ENCODE measurements at regions not wholly inside any gene's neighbourhood (a gene's known extent, or its start where the extent isn't known, plus 50 kb on each side); places are given as distances from the start of the nearest gene placed in this dataset.

DNA sequence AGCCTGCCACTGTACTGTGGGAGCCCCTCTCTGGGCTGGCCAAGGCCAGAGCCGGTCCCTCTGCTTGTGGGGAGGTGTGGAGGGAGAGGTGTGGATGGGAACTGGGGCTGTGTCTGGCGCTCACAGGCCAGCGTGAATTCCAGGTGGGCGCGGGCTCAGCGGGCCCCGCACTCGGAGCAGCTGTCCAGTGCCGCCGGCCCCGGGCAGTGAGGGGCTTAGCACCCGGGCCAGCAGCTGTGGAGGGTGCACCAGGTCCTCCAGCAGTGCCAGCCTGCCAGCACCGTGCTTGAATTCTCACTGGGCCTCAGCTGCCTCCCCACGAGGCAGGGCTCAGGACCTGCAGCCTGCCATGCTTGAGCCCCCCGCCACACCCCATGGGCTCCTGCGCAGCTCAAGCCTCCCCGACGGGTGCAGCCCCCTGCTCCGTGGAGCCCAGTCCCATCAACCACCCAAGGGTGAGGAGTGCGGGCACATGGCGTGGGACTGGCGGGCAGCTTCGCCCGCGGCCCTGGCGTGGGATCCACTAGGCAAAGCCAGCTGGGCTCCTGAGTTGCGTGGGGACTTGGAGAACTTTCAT lies 69.5 kb upstream of the ABCA12 start (continued):
- TF ChIP-seq, protein P1, sequence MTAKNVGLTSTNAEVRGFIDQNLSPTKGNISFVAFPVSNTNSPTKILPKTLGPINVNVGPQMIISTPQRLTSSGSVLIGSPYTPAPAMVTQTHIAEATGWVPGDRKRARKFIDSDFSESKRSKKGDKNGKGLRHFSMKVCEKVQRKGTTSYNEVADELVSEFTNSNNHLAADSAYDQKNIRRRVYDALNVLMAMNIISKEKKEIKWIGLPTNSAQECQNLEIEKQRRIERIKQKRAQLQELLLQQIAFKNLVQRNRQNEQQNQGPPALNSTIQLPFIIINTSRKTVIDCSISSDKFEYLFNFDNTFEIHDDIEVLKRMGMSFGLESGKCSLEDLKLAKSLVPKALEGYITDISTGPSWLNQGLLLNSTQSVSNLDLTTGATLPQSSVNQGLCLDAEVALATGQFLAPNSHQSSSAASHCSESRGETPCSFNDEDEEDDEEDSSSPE (CRISPR knock-in tag; IDR thresholded peaks at IDR 0.05): no peak
- TF ChIP-seq, protein P2, sequence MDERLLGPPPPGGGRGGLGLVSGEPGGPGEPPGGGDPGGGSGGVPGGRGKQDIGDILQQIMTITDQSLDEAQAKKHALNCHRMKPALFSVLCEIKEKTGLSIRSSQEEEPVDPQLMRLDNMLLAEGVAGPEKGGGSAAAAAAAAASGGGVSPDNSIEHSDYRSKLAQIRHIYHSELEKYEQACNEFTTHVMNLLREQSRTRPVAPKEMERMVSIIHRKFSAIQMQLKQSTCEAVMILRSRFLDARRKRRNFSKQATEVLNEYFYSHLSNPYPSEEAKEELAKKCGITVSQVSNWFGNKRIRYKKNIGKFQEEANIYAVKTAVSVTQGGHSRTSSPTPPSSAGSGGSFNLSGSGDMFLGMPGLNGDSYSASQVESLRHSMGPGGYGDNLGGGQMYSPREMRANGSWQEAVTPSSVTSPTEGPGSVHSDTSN (CRISPR knock-in tag; IDR thresholded peaks at IDR 0.05): no peak
- TF ChIP-seq, protein P3, sequence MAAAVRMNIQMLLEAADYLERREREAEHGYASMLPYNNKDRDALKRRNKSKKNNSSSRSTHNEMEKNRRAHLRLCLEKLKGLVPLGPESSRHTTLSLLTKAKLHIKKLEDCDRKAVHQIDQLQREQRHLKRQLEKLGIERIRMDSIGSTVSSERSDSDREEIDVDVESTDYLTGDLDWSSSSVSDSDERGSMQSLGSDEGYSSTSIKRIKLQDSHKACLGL (CRISPR knock-in tag; IDR thresholded peaks at IDR 0.05): no peak

DNA sequence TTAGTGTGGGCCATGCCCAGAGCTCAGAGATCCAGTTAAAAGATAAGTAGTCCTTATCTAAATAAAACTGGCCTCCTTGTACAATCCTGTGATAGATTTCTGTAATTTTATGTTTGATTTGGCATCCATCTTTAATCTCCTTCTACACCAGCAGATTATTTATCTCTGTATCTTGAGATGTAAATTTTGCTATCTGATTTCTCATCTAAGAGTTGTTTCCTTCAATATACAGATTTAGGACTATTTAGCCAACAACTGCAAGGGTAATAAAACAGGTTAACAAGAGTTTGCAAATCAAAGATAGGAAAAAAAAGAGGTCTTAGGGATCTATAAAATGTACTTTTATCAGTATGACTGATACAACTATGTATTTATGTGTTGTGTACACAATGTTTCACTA lies 68.6 kb upstream of the ABCA12 start:
- no peak overlapping the region for H3K4me3 ChIP-seq (replicated peaks in 1 of 3; ENCODE audit: insufficient read depth in 1 of 3, low read depth in 2 of 3, low read length in 3 of 3)
- H3K27me3 ChIP-seq (ENCODE audit: control insufficient read depth in 1 of 2, insufficient read depth in 2 of 2, low read length in 2 of 2): peaks cover 1 to 11% of the 10 kb centered on the region in 2 experiments; a peak in 4 of 5 replicates
- H3K4me1 ChIP-seq (ENCODE audit: insufficient read depth, low read length): no peaks in the 10 kb centered on the region
- DNase-seq (ENCODE audit: low spot score): no peak
- ChIA-PET POLR2A (no interaction called here), CTCF (ENCODE audit: low intra/inter-chr PET ratio, low total read pairs) (no interaction called here)
- no peak overlapping the region for H3K27ac ChIP-seq (ENCODE audit: extremely low read length, insufficient read depth, low read length)
- H2AFZ ChIP-seq (ENCODE audit: low read length): no peak overlapping the region
- no peak for FAIRE-seq
- peaks cover 32% of the 10 kb centered on the region for H3K9me3 ChIP-seq (ENCODE audit: low read length)
- ATAC-seq: no peak
- no peak overlapping the region for H3K9ac ChIP-seq (ENCODE audit: insufficient read depth, low read depth, low read length)
- in situ Hi-C loops (cut with HindIII; ENCODE audit: extremely low pct_ligation_motif_present, low pct_unique_long_range_greater_than_20kb) (no loop called here), intact Hi-C loops (cut with micrococcal nuclease; ENCODE audit: unreplicated experiment) (no loop called here)
- TF ChIP-seq ZEB1 (IDR thresholded peaks at IDR 0.05; ENCODE audit: insufficient replicate concordance, low read depth): no peak
- TF ChIP-seq HHEX (CRISPR knock-in tag; IDR thresholded peaks at IDR 0.05): no peak
- no peak for TF ChIP-seq ZNF572 (CRISPR knock-in tag; IDR thresholded peaks at IDR 0.05)
- TF ChIP-seq, protein P4, sequence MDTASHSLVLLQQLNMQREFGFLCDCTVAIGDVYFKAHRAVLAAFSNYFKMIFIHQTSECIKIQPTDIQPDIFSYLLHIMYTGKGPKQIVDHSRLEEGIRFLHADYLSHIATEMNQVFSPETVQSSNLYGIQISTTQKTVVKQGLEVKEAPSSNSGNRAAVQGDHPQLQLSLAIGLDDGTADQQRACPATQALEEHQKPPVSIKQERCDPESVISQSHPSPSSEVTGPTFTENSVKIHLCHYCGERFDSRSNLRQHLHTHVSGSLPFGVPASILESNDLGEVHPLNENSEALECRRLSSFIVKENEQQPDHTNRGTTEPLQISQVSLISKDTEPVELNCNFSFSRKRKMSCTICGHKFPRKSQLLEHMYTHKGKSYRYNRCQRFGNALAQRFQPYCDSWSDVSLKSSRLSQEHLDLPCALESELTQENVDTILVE (CRISPR knock-in tag; IDR thresholded peaks at IDR 0.05): no peak
- TF ChIP-seq, protein P5, sequence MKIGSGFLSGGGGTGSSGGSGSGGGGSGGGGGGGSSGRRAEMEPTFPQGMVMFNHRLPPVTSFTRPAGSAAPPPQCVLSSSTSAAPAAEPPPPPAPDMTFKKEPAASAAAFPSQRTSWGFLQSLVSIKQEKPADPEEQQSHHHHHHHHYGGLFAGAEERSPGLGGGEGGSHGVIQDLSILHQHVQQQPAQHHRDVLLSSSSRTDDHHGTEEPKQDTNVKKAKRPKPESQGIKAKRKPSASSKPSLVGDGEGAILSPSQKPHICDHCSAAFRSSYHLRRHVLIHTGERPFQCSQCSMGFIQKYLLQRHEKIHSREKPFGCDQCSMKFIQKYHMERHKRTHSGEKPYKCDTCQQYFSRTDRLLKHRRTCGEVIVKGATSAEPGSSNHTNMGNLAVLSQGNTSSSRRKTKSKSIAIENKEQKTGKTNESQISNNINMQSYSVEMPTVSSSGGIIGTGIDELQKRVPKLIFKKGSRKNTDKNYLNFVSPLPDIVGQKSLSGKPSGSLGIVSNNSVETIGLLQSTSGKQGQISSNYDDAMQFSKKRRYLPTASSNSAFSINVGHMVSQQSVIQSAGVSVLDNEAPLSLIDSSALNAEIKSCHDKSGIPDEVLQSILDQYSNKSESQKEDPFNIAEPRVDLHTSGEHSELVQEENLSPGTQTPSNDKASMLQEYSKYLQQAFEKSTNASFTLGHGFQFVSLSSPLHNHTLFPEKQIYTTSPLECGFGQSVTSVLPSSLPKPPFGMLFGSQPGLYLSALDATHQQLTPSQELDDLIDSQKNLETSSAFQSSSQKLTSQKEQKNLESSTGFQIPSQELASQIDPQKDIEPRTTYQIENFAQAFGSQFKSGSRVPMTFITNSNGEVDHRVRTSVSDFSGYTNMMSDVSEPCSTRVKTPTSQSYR (CRISPR knock-in tag; IDR thresholded peaks at IDR 0.05; ENCODE audit: borderline replicate concordance): no peak
- no peak for TF ChIP-seq ZFP62 (CRISPR knock-in tag; IDR thresholded peaks at IDR 0.05)
- no peak for TF ChIP-seq KAT7 (CRISPR knock-in tag; IDR thresholded peaks at IDR 0.05; ENCODE audit: borderline replicate concordance)
- TF ChIP-seq, protein P6, sequence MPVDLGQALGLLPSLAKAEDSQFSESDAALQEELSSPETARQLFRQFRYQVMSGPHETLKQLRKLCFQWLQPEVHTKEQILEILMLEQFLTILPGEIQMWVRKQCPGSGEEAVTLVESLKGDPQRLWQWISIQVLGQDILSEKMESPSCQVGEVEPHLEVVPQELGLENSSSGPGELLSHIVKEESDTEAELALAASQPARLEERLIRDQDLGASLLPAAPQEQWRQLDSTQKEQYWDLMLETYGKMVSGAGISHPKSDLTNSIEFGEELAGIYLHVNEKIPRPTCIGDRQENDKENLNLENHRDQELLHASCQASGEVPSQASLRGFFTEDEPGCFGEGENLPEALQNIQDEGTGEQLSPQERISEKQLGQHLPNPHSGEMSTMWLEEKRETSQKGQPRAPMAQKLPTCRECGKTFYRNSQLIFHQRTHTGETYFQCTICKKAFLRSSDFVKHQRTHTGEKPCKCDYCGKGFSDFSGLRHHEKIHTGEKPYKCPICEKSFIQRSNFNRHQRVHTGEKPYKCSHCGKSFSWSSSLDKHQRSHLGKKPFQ (CRISPR knock-in tag; IDR thresholded peaks at IDR 0.05; ENCODE audit: insufficient replicate concordance): no peak
- no peak for TF ChIP-seq ZNF7 (CRISPR knock-in tag; IDR thresholded peaks at IDR 0.05)
- TF ChIP-seq CBFB (CRISPR knock-in tag; IDR thresholded peaks at IDR 0.05): no peak
- no peak for TF ChIP-seq TEAD3 (CRISPR knock-in tag; optimal IDR thresholded peaks at IDR 0.05; ENCODE audit: borderline replicate concordance)
- BruUV-seq (replicated peaks): no TSS peak
- no peaks in the 10 kb centered on the region for H4K20me1 ChIP-seq (ENCODE audit: insufficient read depth, low read length)
- no peaks in the 10 kb centered on the region for H3K79me2 ChIP-seq (ENCODE audit: insufficient read depth, low read length)
- no peak overlapping the region for H3K4me2 ChIP-seq (ENCODE audit: low read depth, low read length)
- no peaks in the 10 kb centered on the region for H3K36me3 ChIP-seq (replicated peaks in 1 of 2; ENCODE audit: control insufficient read depth in 1 of 2, insufficient read depth in 2 of 2, low read length in 2 of 2)

Data from HepG2 (cell line).